ENCODE measurements at regions not wholly inside any gene's neighbourhood (a gene's known extent, or its start where the extent isn't known, plus 50 kb on each side); places are given as distances from the start of the nearest gene placed in this dataset.

DNA sequence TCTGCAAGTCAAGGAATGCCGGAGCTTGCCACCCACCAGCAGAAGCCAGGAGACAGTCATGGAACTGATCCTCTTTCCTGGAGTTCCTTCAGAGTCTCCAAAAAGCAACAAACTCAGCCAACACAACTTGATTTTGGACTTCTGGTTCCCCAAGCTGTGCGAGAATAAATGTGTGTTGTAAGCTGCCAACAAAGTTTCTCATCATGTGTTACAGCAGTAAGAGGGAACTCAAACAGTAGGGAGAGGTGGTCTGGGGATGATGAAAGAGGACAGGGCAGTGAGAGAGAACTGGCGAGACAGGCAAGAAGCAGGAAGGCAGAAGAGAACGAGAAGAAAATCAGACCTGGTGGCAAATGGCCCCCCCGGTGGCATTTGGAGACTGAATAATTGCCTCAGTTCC, 204.9 kb downstream of the MAF start:
- Histone ChIP-seq H2AFZ (no peak overlapping the region), H3F3A (replicated peaks; ENCODE audit: low read depth) (no peaks in the 10 kb centered on the region), H4K20me1 (replicated peaks; ENCODE audit: insufficient read depth) (no peaks in the 10 kb centered on the region), H3K27ac (ENCODE audit: low read depth) (no peak overlapping the region), H3K4me1 (ENCODE audit: insufficient read depth) (no peaks in the 10 kb centered on the region), H3K4me3 (no peak overlapping the region), H3K27me3 (ENCODE audit: insufficient read depth) (no peaks in the 10 kb centered on the region), H3K79me2 (replicated peaks; ENCODE audit: insufficient read depth) (no peaks in the 10 kb centered on the region), H3K4me2 (no peak overlapping the region), H3K9me2 (ENCODE audit: insufficient read depth) (0 out of 2 replicates have a peak, but pooled peaks cover 3% of the 10 kb centered on the region), H3K36me3 (ENCODE audit: insufficient read depth) (no peaks in the 10 kb centered on the region)
- Mint-ChIP-seq H3K4me1 (peaks cover 6% of the 10 kb centered on the region), H3K9me3 (peaks cover 9% of the 10 kb centered on the region; the same call in 1 of the 3 replicates), H3K36me3 (ENCODE audit: low read depth) (no peaks in the 10 kb centered on the region), H3K27me3 (ENCODE audit: insufficient read depth, low read depth, poor library complexity) (peaks cover 8% of the 10 kb centered on the region), H3K27ac (no peak overlapping the region), H3K4me3 (no peak overlapping the region)
- no peak for DNase-seq (ENCODE audit: low spot score)
- TF ChIP-seq, protein P1, sequence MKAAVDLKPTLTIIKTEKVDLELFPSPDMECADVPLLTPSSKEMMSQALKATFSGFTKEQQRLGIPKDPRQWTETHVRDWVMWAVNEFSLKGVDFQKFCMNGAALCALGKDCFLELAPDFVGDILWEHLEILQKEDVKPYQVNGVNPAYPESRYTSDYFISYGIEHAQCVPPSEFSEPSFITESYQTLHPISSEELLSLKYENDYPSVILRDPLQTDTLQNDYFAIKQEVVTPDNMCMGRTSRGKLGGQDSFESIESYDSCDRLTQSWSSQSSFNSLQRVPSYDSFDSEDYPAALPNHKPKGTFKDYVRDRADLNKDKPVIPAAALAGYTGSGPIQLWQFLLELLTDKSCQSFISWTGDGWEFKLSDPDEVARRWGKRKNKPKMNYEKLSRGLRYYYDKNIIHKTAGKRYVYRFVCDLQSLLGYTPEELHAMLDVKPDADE (IDR thresholded peaks at IDR 0.05) = no peak
- TF ChIP-seq ZNF331 (CRISPR knock-in tag; IDR thresholded peaks at IDR 0.05; ENCODE audit: low read depth) (no peak), REST (IDR thresholded peaks at IDR 0.05; ENCODE audit: unreplicated experiment) (no peak), ZNF114 (CRISPR knock-in tag; IDR thresholded peaks at IDR 0.05) (no peak), POLR2AphosphoS5 (IDR thresholded peaks at IDR 0.05; ENCODE audit: low read depth) (no peak), ZNF462 (CRISPR knock-in tag; IDR thresholded peaks at IDR 0.05) (no peak), JUNB (IDR thresholded peaks at IDR 0.05; ENCODE audit: unreplicated experiment) (no peak), CTCF (conservative IDR thresholded peaks at IDR 0.05; ENCODE audit: low read depth in 2 of 2) (no peak), NANOG (IDR thresholded peaks at IDR 0.05; ENCODE audit: borderline replicate concordance) (no peak), EZH2phosphoT487 (IDR thresholded peaks at IDR 0.05; ENCODE audit: unreplicated experiment) (no peak), EZH2 (IDR thresholded peaks at IDR 0.05; ENCODE audit: low read depth, unreplicated experiment) (no peak), CREB1 (CRISPR knock-in tag; IDR thresholded peaks at IDR 0.05; ENCODE audit: low read depth) (no peak), STAT1 (IDR thresholded peaks at IDR 0.05; ENCODE audit: unreplicated experiment) (no peak)
- no peak for ATAC-seq
